ENCODE measurements at regions not wholly inside any gene's neighbourhood (a gene's known extent, or its start where the extent isn't known, plus 50 kb on each side); places are given as distances from the start of the nearest gene placed in this dataset.

DNA sequence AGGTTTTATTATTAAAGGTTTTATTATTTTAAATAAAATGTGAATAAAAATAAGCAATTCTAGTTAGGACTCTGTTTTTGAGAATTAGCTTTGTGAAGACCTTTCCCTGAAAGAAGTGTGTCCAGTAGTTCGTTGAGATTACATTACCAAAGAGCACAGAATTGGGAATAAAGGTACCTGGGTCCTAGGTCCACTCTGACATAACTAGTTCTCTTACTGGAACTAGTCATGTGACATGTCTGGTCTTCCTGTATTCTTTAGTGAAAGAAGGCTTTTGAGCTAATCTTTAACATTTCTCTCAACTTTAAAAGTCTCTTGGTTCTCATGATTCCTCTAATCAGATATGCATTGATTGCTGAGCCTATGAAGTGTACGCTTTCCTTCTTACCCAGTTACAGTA is 292.0 kb upstream of the SMIM31 start:
- H3K56ac ChIP-seq (ENCODE audit: insufficient read length, low read depth, low read length): no peak overlapping the region
- WGBS (ENCODE audit: extremely low coverage, insufficient read length, low lambda C conversion rate): no CpG with 5 or more reads among the region's 2 CpGs
- no peak overlapping the region for H2BK15ac ChIP-seq (ENCODE audit: low read depth, low read length)
- no peak overlapping the region for H4K8ac ChIP-seq (replicated peaks; ENCODE audit: insufficient read length, low read depth, low read length)
- Mint-ChIP-seq H3K4me1 (peaks cover 5% of the 10 kb centered on the region in 2 experiments; a peak in 3 of 4 replicates), H3K4me3 (no peak overlapping the region), H3K27me3 (ENCODE audit: low read depth) (no peaks in the 10 kb centered on the region), H3K36me3 (ENCODE audit: insufficient read depth in 1 of 3, low read depth in 3 of 3) (peaks cover 0 to 2% (median 0%) of the 10 kb centered on the region in 3 experiments; a peak in 3 of 7 replicates), H3K27ac (no peak overlapping the region), H3K9me3 (peaks cover 0 to 3% of the 10 kb centered on the region in 2 experiments; a peak in 2 of 5 replicates)
- no peak overlapping the region for H2BK20ac ChIP-seq (ENCODE audit: low read depth, low read length, poor library complexity, severe bottlenecking)
- H3K4me2 ChIP-seq (ENCODE audit: insufficient read depth, insufficient read length, low read length): no peak overlapping the region
- H3K23me2 ChIP-seq (ENCODE audit: insufficient read length, low read depth, low read length, poor library complexity, severe bottlenecking): no peaks in the 10 kb centered on the region
- no peaks in the 10 kb centered on the region for H3K27me3 ChIP-seq (ENCODE audit: insufficient read depth, low read length)
- H4K91ac ChIP-seq (ENCODE audit: insufficient read length, low read depth, low read length): no peak overlapping the region
- no peak overlapping the region for H3K27ac ChIP-seq (ENCODE audit: insufficient read length, low read depth, low read length)
- no peak overlapping the region for H3T11ph ChIP-seq (ENCODE audit: low read length)
- no peaks in the 10 kb centered on the region for H3K4me1 ChIP-seq (ENCODE audit: insufficient read depth, low read length)
- H2BK12ac ChIP-seq (ENCODE audit: insufficient read length, low read depth, low read length): no peak overlapping the region
- no peak for DNase-seq
- no peak overlapping the region for H4K5ac ChIP-seq (ENCODE audit: insufficient read length, low read depth, low read length)
- no peak overlapping the region for H2AFZ ChIP-seq (ENCODE audit: low read length)
- no peak overlapping the region for H2BK120ac ChIP-seq (ENCODE audit: low read depth, low read length, poor library complexity, severe bottlenecking)
- no peaks in the 10 kb centered on the region for H4K20me1 ChIP-seq (ENCODE audit: control insufficient read depth, insufficient read depth, insufficient read length)
- H3K4ac ChIP-seq (ENCODE audit: low read depth, low read length): no peak overlapping the region
- no peak overlapping the region for H3K23ac ChIP-seq (ENCODE audit: insufficient read length, low read depth, low read length)
- no peaks in the 10 kb centered on the region for H3K79me1 ChIP-seq (ENCODE audit: insufficient read depth, low read depth, low read length, poor library complexity, severe bottlenecking)
- no peak overlapping the region for H3K18ac ChIP-seq (ENCODE audit: insufficient read length, low read depth, low read length)
- no peaks in the 10 kb centered on the region for H3K9me3 ChIP-seq (ENCODE audit: control insufficient read depth, low read depth, low read length)
- no peak overlapping the region for H3K14ac ChIP-seq (ENCODE audit: insufficient read depth, low read length)
- H3K9ac ChIP-seq (ENCODE audit: extremely low read depth, insufficient read length, low read length): no peak overlapping the region
- TF ChIP-seq, protein P1, sequence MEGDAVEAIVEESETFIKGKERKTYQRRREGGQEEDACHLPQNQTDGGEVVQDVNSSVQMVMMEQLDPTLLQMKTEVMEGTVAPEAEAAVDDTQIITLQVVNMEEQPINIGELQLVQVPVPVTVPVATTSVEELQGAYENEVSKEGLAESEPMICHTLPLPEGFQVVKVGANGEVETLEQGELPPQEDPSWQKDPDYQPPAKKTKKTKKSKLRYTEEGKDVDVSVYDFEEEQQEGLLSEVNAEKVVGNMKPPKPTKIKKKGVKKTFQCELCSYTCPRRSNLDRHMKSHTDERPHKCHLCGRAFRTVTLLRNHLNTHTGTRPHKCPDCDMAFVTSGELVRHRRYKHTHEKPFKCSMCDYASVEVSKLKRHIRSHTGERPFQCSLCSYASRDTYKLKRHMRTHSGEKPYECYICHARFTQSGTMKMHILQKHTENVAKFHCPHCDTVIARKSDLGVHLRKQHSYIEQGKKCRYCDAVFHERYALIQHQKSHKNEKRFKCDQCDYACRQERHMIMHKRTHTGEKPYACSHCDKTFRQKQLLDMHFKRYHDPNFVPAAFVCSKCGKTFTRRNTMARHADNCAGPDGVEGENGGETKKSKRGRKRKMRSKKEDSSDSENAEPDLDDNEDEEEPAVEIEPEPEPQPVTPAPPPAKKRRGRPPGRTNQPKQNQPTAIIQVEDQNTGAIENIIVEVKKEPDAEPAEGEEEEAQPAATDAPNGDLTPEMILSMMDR (conservative IDR thresholded peaks at IDR 0.05): no peak
- H2BK5ac ChIP-seq (ENCODE audit: insufficient read length, low read length): no peak overlapping the region
- no peak overlapping the region for H2AK5ac ChIP-seq (ENCODE audit: insufficient read length, low read length)
- H3K79me2 ChIP-seq (ENCODE audit: insufficient read depth, low read length): no peaks in the 10 kb centered on the region
